Type B pancreatic cell (in vitro differentiated cells): ENCODE measurements at regions not wholly inside any gene's neighbourhood (a gene's known extent, or its start where the extent isn't known, plus 50 kb on each side); places are given as distances from the start of the nearest gene placed in this dataset.

ENCODE experiments used
- DNase-seq: peaks from one replicate; pipeline ENCODE4 v3.0.0; 2021; ENCODE audit warnings: mixed read lengths; ENCODE audit not compliant: unreplicated experiment; ENCODE audit errors: extremely low spot score
- H3K27ac Mint-ChIP-seq: 2 replicates; pipeline ENCODE4 v1.8.0; 2021; ENCODE audit warnings: mild to moderate bottlenecking, mixed read lengths
- H3K27me3 Mint-ChIP-seq: 2 replicates; pipeline ENCODE4 v1.8.0; 2021; ENCODE audit warnings: mixed read lengths
- H3K36me3 Mint-ChIP-seq: 2 replicates; pipeline ENCODE4 v1.8.0; 2021; ENCODE audit warnings: mixed read lengths
- H3K4me1 Mint-ChIP-seq: one replicate; pipeline ENCODE4 v1.8.0; 2021; ENCODE audit warnings: mixed read lengths; ENCODE audit not compliant: unreplicated experiment
- H3K4me3 Mint-ChIP-seq: 2 replicates; pipeline ENCODE4 v1.8.0; 2021; ENCODE audit warnings: mild to moderate bottlenecking, mixed read lengths
- H3K9me3 Mint-ChIP-seq: 2 replicates; pipeline ENCODE4 v1.8.0; 2021; ENCODE audit warnings: mixed read lengths
- CTCF ChIP-seq: fragments of 200-600 bp; sonication (generic); conservative IDR thresholded peaks from 2 replicates; pipeline ENCODE4 v1.5.0; 2021; ENCODE audit warnings: antibody characterized with exemption, mild to moderate bottlenecking

- Mint-ChIP-seq H3K4me3 (no peak overlapping the region), H3K27ac (no peak overlapping the region), H3K9me3 (no peaks in the 10 kb centered on the region), H3K36me3 (no peaks in the 10 kb centered on the region), H3K27me3 (no peaks in the 10 kb centered on the region), H3K4me1 (no peaks in the 10 kb centered on the region)
- TF ChIP-seq CTCF: no peak
- no peak for DNase-seq
Observed at GRCh38 chr1:80036690-80037432, 1030.3 kb upstream of the ADGRL4 start.

GRCh38 chr1:80023358-80023757 is 1016.8 kb upstream of the ADGRL4 start:
- Mint-ChIP-seq H3K27me3 (no peaks in the 10 kb centered on the region), H3K9me3 (no peaks in the 10 kb centered on the region), H3K36me3 (no peaks in the 10 kb centered on the region), H3K27ac (no peak overlapping the region), H3K4me1 (no peaks in the 10 kb centered on the region), H3K4me3 (no peak overlapping the region)
- no peak for TF ChIP-seq CTCF
- DNase-seq: no peak

- Mint-ChIP-seq H3K36me3 (no peaks in the 10 kb centered on the region), H3K9me3 (no peaks in the 10 kb centered on the region), H3K4me1 (no peaks in the 10 kb centered on the region), H3K4me3 (no peak overlapping the region), H3K27ac (no peak overlapping the region), H3K27me3 (no peaks in the 10 kb centered on the region)
- no peak for DNase-seq
- TF ChIP-seq CTCF: no peak
Observed at GRCh38 chr1:80021891-80022290, 1015.4 kb upstream of the ADGRL4 start.

GRCh38 chr1:80018348-80018747 is 1011.8 kb upstream of the ADGRL4 start:
- Mint-ChIP-seq H3K27ac (no peak overlapping the region), H3K4me1 (no peaks in the 10 kb centered on the region)

GRCh38 chr1:80008934-80009333 is 1002.4 kb upstream of the ADGRL4 start:
- no peaks in the 10 kb centered on the region for H3K36me3 Mint-ChIP-seq
- no peaks in the 10 kb centered on the region for H3K4me1 Mint-ChIP-seq
- H3K9me3 Mint-ChIP-seq: no peaks in the 10 kb centered on the region
- no peak overlapping the region for H3K27ac Mint-ChIP-seq
- H3K27me3 Mint-ChIP-seq: no peaks in the 10 kb centered on the region
- no peak for DNase-seq
- H3K4me3 Mint-ChIP-seq: no peak overlapping the region
- TF ChIP-seq CTCF: no peak

More at GRCh38 chr1:80018348-80018747, 1011.8 kb upstream of the ADGRL4 start:
- no peak for TF ChIP-seq CTCF
- H3K9me3 Mint-ChIP-seq: no peaks in the 10 kb centered on the region
- no peaks in the 10 kb centered on the region for H3K36me3 Mint-ChIP-seq
- H3K4me3 Mint-ChIP-seq: no peak overlapping the region
- H3K27me3 Mint-ChIP-seq: no peaks in the 10 kb centered on the region
- DNase-seq: no peak
